Breast epithelium (tissue), 4 donors: ENCODE measurements at regions not wholly inside any gene's neighbourhood (a gene's known extent, or its start where the extent isn't known, plus 50 kb on each side); places are given as distances from the start of the nearest gene placed in this dataset.

ENCODE experiments used
- DNase-seq, 2 donors: peaks; one replicate each; pipeline ENCODE4 v3.0.0-alpha.2; 2019; ENCODE audit warnings: low spot score in 2 of 2
- H3K27ac ChIP-seq, 2 donors: fragments of 200-600 bp; sonication (generic) in 1 of 2; one replicate each; pipeline ENCODE4 v1.5.1; 2016 to 2019; ENCODE audit warnings: mild to moderate bottlenecking in 1 of 2
- H3K27me3 ChIP-seq, 2 donors: fragments of 200-600 bp; sonication (generic) in 1 of 2; one replicate each; pipeline versions ENCODE4 v1.5.1 to v1.6.0; 2017 to 2019; ENCODE audit warnings: control low read depth in 1 of 2, mild to moderate bottlenecking in 1 of 2
- H3K36me3 ChIP-seq: fragments of 200-600 bp; one replicate; pipeline ENCODE4 v1.5.1; 2019
- H3K4me1 ChIP-seq, 2 donors: fragments of 200-600 bp; sonication (generic); one replicate each; pipeline ENCODE4 v1.5.1; 2016 to 2019; ENCODE audit warnings: control low read depth in 1 of 2
- H3K4me3 ChIP-seq, 3 donors: fragments of 200-600 bp; sonication (generic); 1 replicate in 2 of 3; 2 replicates in 1 of 3; pipeline ENCODE4 v1.5.1; 2016 to 2019; ENCODE audit warnings: mild to moderate bottlenecking in 3 of 3, moderate library complexity in 2 of 3
- H3K9me3 ChIP-seq, 2 donors: fragments of 200-600 bp; sonication (generic) in 1 of 2; one replicate each; pipeline ENCODE4 v1.5.1; 2016 to 2019; ENCODE audit warnings: control low read depth in 1 of 2
- POLR2A ChIP-seq: fragments of 450-650 bp; IDR thresholded peaks from one replicate; pipeline ENCODE4 v1.6.1; 2016; ENCODE audit warnings: antibody characterized with exemption, mild to moderate bottlenecking, moderate library complexity
- POLR2AphosphoS5 ChIP-seq, 3 donors: sonication (generic); formaldehyde crosslinking; IDR thresholded peaks; one replicate each; pipeline ENCODE4 v1.6.1; 2017; ENCODE audit warnings: antibody characterized with exemption in 3 of 3
- intact Hi-C: fragments of 100-400 bp; cut with DNase I; formaldehyde crosslinking; loops from one replicate; pipeline ENCODE4 v1.15.1; 2023; ENCODE audit warnings: low total_unique reads
- TF ChIP-seq, protein P1 (sequence below), 3 donors: fragments of 450-650 bp; IDR thresholded peaks; one replicate each; pipeline ENCODE4 v1.5.1; 2016 to 2017; ENCODE audit warnings: antibody characterized with exemption in 3 of 3, mild to moderate bottlenecking in 3 of 3, moderate library complexity in 3 of 3

DNA sequence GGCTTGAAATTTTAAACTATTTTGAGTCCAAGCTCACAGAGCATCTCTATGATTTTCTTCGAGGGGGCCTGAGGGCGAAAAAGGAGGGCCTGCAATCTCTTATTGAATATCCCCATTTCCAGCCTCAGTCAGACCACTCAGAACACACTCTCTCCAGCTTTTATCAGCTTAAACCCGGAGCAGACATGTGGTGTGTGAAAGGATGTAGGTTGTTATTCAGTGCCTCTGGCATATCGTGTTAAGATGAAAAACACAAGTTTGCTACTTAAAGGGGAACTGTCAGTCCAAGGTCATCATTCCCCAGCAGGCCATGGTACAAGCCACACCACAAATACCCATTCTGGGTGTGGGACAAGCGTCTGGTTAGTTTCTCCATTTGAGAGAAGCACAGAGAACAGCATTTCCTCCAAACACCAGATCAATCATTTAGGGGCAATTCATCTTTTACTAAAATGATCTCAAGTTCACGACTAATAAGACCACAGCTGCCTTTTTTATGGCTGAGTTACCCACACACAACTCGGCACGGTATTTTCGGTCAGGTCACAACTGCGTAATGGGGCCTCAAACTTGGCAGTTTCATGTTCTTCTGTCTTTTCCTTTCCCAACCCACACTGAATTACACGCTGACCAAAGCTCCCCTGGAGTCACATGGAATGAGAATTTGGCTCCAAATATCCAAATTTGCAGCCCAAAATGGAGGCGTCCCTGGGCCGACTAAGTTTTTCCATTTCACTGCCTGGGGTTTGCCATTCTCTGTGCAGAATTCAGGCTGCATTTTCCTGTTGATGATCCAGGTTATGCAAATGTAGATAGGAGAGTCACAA lies 188.4 kb downstream of the SEM1 start:
- intact Hi-C loops: no loop called here
- no peaks in the 10 kb centered on the region for H3K36me3 ChIP-seq
- no peak for DNase-seq
- H3K9me3 ChIP-seq: peaks cover 0 to 8% of the 10 kb centered on the region in 2 donors
- H3K27ac ChIP-seq: peak overlapping the region in 1 of 2 donors; percentile 32
- peak in 1 of 3 donors; percentile 59 for TF ChIP-seq POLR2AphosphoS5 (IDR thresholded peaks at IDR 0.05)
- TF ChIP-seq POLR2A: no peak
- TF ChIP-seq, protein P1, sequence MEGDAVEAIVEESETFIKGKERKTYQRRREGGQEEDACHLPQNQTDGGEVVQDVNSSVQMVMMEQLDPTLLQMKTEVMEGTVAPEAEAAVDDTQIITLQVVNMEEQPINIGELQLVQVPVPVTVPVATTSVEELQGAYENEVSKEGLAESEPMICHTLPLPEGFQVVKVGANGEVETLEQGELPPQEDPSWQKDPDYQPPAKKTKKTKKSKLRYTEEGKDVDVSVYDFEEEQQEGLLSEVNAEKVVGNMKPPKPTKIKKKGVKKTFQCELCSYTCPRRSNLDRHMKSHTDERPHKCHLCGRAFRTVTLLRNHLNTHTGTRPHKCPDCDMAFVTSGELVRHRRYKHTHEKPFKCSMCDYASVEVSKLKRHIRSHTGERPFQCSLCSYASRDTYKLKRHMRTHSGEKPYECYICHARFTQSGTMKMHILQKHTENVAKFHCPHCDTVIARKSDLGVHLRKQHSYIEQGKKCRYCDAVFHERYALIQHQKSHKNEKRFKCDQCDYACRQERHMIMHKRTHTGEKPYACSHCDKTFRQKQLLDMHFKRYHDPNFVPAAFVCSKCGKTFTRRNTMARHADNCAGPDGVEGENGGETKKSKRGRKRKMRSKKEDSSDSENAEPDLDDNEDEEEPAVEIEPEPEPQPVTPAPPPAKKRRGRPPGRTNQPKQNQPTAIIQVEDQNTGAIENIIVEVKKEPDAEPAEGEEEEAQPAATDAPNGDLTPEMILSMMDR (IDR thresholded peaks at IDR 0.05): no peak
- no peak overlapping the region for H3K4me3 ChIP-seq
- no peaks in the 10 kb centered on the region for H3K4me1 ChIP-seq
- no peaks in the 10 kb centered on the region for H3K27me3 ChIP-seq

DNA sequence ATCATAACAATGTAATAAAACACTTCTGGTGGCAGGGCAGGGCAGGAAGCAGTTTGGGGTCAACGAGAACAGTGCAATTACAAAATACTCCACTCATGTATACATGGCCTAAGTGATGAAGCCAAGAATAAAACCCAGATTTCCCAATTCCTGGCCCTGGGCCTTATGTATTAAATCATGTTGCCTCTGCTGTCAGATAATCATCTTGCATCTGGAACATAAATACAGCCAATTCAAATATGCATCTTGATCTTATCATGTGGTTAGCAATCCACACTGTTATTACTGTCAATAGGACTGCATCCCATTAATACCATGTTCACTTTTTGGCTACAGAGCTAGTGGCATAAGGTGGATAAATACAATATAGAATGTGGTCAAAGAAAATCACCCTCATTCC lies 186.5 kb upstream of the SLC25A13 start:
- Histone ChIP-seq H3K9me3 (no peaks in the 10 kb centered on the region), H3K4me3 (no peak overlapping the region), H3K4me1 (no peaks in the 10 kb centered on the region), H3K27me3 (peaks cover 0 to 38% of the 10 kb centered on the region in 2 donors), H3K27ac (no peak overlapping the region), H3K36me3 (no peaks in the 10 kb centered on the region)
- no peak for TF ChIP-seq POLR2A
- peak in 1 of 3 donors; percentile 72 for TF ChIP-seq POLR2AphosphoS5 (IDR thresholded peaks at IDR 0.05)
- no peak for DNase-seq
- intact Hi-C loops: no loop called here

- Histone ChIP-seq H3K9me3 (no peaks in the 10 kb centered on the region), H3K27ac (no peak overlapping the region), H3K4me1 (no peaks in the 10 kb centered on the region), H3K27me3 (peaks cover 0 to 22% of the 10 kb centered on the region in 2 donors), H3K36me3 (no peaks in the 10 kb centered on the region), H3K4me3 (no peak overlapping the region)
- no peak for DNase-seq
- TF ChIP-seq, protein P1 (IDR thresholded peaks at IDR 0.05): no peak
- TF ChIP-seq POLR2AphosphoS5 (IDR thresholded peaks at IDR 0.05) (no peak), POLR2A (no peak)
- intact Hi-C loops: no loop called here
Observed at GRCh38 chr7:96503597-96503996, 181.7 kb upstream of the SLC25A13 start.

GRCh38 chr7:96501318-96501717 lies 179.4 kb upstream of the SLC25A13 start:
- H3K27me3 ChIP-seq: peaks cover 0 to 13% of the 10 kb centered on the region in 2 donors
- no peaks in the 10 kb centered on the region for H3K36me3 ChIP-seq
- H3K9me3 ChIP-seq: no peaks in the 10 kb centered on the region
- H3K27ac ChIP-seq: no peak overlapping the region
- no peaks in the 10 kb centered on the region for H3K4me1 ChIP-seq
- DNase-seq: no peak
- intact Hi-C loops: no loop called here
- no peak for TF ChIP-seq POLR2A
- no peak for TF ChIP-seq POLR2AphosphoS5 (IDR thresholded peaks at IDR 0.05)
- TF ChIP-seq, protein P1 (IDR thresholded peaks at IDR 0.05): no peak
- H3K4me3 ChIP-seq: no peak overlapping the region

DNA sequence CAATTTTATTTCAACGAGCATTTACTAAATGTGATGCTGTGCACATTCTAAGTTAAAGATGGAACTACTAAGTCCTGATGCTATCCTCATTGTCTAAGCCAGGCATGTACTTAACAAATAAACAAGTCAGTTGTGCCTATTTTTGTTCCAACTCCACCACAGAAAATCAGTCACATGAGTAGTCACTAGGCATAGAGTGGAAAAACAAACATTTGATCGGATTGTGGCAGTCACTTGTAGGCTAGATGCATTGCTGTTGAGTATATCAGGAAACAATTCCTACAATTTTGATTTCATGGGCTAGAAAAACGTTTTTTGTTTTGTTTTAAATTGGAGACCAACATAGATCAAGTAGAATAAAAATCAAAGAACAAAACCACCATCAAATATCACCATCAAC lies 177.6 kb upstream of the SLC25A13 start:
- Histone ChIP-seq H3K9me3 (no peaks in the 10 kb centered on the region), H3K36me3 (no peaks in the 10 kb centered on the region), H3K27me3 (peaks cover 0 to 13% of the 10 kb centered on the region in 2 donors), H3K4me3 (no peak overlapping the region), H3K4me1 (no peaks in the 10 kb centered on the region), H3K27ac (no peak overlapping the region)
- no peak for TF ChIP-seq POLR2AphosphoS5 (IDR thresholded peaks at IDR 0.05)
- no peak for TF ChIP-seq POLR2A
- TF ChIP-seq, protein P1 (IDR thresholded peaks at IDR 0.05): no peak
- DNase-seq: no peak
- intact Hi-C loops: no loop called here
